Stimulated activated CD4-positive, alpha-beta T cell treated with anti-CD3 and anti-CD28 coated beads, Interleukin-1b, Interleukin-23, amount 100 ng/mL, for 48 hours (primary cell): ENCODE measurements at regions not wholly inside any gene's neighbourhood (a gene's known extent, or its start where the extent isn't known, plus 50 kb on each side); places are given as distances from the start of the nearest gene placed in this dataset.

ENCODE experiments used
- DNase-seq: peaks from one replicate; pipeline ENCODE4 v3.0.0-alpha.2; 2020

DNA sequence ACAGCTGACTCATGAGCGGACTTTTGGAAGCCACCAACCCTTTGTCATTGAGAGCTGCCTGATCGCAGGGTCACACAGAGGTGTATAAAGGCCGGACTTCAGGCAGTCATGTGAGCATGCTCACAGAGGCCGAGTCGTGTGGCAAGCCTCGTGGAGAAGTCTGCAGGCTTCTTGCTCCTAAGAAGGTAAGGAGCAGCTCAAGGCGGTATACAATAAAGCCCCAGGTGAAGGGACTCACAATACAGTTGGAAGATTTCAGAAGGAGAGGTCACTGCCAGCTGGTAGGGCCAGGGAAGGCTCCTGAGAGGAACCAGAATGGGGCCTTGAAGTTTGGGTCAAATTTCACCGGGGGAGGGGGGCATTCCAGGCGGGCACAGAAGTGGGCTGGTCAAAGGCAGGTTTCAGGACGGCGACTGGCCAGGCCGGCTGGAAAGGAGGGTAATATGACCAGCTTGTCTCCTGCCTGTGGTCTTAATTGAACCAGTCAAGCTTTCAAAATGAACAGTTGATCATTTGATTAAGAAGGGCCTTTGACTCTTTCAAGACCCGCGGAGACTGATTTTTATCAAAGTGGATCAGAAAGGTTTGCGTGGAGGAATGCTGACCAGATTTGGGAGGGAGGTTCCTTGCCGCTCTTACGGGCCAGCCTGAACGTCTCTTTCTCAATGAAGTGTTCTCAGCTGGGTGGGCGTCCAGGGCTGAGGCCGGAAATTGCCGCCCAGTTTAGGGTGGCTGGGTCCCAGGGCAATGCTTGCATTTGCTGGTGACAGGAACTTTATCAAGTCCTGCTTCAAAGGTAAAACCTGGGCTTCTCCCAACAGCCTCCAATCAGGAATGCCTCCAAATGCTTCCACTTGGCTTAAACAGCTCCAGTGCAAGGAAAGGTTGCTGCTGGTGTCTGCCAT, 178.6 kb downstream of the EMX2 start:
- no peak for DNase-seq

GRCh38 chr10:117721873-117722272, 179.3 kb downstream of the EMX2 start:
- DNase-seq, result no peak

DNA sequence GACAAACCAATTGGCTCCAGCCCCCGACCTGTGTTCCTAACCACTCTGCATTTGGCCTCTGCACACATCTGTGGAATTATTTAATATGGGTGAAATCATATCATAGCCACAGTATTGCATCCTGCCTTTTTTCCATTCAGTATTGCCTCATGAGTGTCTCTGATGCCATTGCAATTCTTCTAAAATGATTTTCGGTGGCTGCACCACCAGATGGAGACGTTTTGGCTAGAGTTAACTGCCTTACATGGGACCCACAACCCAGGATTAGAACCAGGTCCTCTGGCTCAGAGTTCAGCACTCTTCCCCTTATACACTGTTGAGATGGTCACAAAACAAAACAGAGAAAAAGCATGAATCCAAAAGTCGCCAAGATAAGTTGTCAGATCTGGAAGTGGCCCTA, 180.8 kb downstream of the EMX2 start:
- no peak for DNase-seq

GRCh38 chr10:117725993-117726392, 183.4 kb downstream of the EMX2 start:
- DNase-seq, result no peak

DNA sequence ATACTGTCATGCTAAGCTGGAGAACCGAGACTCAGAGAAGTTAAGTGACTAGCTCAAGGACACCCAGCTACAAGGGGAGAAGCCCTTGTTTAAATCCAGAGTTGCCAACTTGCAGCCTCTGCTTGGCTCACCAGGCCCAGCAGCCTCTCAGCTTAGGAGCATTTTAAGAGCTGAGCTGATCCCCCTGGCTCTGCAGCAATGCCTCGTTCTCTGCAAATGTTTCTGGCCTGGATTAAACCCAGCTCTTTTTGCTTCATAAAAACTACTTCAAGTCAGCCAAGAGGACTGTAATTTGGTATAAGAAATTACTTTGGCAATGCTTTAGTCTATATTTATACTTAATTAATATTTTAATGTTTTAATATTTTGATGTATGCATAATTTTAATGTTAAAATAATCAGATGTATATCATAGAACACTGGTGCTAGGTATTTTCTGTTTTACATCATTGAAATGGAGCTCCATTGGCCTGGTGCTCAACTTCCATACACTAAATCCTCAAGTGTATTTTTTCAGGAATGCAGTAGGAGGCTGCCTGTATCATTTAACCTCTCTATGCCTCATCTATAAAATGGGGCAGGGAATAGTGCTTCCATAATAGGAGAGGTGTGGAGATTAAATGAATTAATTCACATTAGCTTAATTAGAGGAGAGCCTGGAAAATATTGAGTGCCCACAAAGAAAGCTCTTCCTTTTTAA, 184.2 kb downstream of the EMX2 start:
- no peak for DNase-seq

DNA sequence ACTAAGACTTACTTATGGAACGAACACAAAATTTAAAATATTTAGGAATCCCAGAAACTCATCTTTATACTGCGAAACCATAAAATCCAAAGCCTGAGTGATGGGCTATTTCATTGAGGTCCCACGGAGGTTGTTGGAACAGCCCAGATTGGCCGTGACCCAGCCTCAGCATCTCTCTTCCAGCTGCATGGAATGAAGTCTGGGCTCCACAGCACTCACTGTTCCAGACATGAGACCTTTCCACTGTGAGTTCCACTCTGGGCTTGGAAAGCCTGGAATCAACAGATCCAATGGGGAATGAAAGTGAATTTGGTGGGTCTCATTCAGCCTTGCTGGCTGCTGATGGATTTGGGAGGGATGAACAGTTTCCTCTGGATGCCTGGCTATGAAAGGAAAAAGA, 184.9 kb downstream of the EMX2 start:
- DNase-seq, result no peak

GRCh38 chr10:117728087-117728486, 185.5 kb downstream of the EMX2 start:
- no peak for DNase-seq

DNA sequence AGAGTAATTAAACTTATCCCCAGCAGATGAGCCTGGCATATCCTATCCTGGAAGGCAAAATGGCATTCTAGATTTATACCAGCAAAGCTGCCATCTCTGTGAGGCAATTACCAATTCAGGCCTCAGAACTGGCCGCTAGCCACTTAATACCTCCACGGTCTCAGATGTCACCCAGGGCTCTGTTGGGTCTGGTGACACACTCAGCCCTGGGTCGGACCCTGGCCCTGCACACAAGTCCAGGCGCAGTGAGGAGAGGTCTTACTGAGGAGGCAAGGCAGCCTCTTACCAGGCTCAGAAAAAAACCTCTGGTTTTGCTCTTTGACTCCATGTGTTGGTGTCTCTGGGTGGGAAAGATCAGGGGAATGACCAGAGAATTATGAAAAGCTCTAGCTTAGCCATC, 186.6 kb downstream of the EMX2 start:
- DNase-seq, result no peak

GRCh38 chr10:117731121-117731791, 188.7 kb downstream of the EMX2 start:
- DNase-seq, result no peak

GRCh38 chr10:117734731-117735405, 192.3 kb downstream of the EMX2 start:
- DNase-seq, result no peak

DNA sequence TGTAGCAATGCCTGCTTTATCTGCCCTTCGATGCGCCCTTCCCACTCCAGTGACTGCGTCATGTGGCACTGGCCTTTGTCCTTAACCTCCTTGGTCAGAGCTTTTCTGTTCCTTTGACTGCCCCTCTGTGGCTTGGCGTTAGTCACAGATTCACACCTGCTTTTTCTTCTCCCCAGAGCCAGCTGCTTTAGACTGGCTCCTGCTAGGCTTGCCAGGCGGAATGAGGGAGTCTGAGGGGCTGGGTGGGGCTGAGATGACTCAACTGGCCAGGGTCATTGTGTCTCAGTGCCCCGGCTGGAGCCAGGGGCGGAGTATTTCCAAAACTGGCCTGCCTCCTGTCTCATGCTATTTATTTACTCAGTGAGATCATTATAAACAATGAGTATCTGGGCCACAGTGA, 194.1 kb downstream of the EMX2 start:
- no peak for DNase-seq

DNA sequence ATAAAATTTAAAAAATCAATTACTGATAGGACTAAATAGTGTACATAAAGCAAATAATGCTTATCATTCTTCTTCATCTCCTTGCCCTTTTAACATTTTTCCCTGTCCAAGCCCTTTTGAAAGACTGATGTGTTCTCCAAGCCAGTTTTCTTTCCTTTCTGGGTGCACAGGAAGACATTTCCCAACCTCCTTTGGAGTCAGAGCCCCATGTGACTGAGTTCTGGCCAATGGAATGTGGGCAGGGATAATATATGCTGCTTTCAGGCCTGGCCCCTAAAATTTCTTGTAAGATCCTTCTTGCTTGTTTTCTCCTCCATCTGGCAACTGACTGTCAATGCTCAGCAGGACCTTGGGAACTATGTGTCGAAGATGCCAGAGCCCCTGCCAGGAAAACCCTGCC, 197.5 kb downstream of the EMX2 start:
- no peak for DNase-seq

DNA sequence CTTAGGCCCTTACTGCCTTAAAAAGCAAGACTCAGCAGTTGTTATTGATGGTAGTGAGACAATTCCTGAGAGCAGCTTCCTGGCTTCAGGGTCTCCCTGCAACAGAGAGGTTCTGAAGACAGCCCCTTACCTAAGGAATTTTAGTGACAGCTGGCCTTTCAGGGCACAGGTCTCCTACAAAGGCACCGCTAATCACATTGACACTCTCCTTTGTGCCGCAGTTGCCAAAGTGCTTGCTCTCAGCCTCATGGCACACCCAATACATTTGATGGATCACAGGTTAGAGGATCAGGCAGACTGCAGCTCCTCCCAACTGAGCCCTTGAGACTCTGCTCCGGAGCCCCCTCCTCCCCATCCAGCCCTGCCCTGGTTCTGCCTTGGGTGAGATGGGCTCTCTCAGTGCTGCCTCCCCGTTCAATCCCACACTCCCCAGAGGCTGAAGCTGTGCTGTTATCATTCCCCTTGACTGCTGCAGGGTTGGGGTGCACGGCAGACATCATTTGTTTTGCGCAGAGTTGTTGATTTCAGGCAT, 198.2 kb downstream of the EMX2 start:
- DNase-seq, result no peak

- DNase-seq, result no peak
Observed at GRCh38 chr10:117741524-117741923, 199.0 kb downstream of the EMX2 start.

- DNase-seq, result no peak
Observed at GRCh38 chr10:117743509-117743908, 201.0 kb downstream of the EMX2 start.

DNA sequence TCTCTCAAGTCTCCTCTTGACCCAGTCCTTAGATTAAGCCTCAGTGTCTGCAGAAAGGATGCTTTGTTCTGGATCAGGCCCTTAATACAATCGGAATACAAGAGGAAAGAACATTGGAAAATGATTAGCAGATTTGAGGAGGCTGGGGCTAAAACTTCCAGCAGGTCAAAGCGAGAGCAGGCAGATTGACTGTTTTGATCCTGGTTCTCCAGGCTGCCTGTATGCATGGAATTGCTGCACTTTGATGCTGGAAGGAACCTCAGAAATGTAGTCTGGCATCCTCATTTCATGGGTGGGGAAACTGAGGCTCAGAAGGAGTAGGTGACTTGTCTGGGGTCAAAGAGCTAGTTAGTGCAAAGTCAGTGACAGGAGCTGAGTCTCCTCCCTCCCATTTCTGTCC, 202.8 kb downstream of the EMX2 start:
- DNase-seq, result no peak

GRCh38 chr10:117746541-117747448, 204.2 kb downstream of the EMX2 start:
- DNase-seq, result no peak

DNA sequence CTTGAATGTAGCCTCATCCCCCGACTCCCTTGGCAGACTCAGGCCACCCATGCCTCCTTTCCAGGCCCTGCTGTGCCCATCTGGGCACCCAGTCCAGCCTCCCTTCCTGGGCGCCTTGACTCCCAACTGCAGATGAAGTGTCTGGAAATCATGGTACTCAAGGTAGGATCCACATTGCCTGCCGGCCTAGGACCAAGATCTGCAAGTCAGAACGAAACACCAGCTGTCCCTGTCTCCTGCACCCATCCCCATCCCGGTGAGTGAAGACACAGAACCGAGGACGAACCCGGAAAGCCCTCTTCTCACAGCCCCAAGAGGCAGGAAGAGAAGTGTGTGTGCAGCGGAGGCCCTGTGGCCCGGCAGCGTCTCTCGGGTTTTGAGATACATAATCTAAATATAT, 205.1 kb downstream of the EMX2 start:
- DNase-seq, result no peak

- no peak for DNase-seq
Observed at GRCh38 chr10:117748058-117748457, 205.5 kb downstream of the EMX2 start.

GRCh38 chr10:117750616-117751015, 208.1 kb downstream of the EMX2 start:
- DNase-seq, result no peak

GRCh38 chr10:117751259-117751658, 208.7 kb downstream of the EMX2 start:
- DNase-seq, result no peak

- DNase-seq, result no peak
Observed at GRCh38 chr10:117752103-117752502, 209.6 kb downstream of the EMX2 start.
